Right ventricle myocardium superior (tissue), 1 donor: ENCODE measurements at regions not wholly inside any gene's neighbourhood (a gene's known extent, or its start where the extent isn't known, plus 50 kb on each side); places are given as distances from the start of the nearest gene placed in this dataset.

Experiments
- ATAC-seq: fragments of 200-7000 bp; cut with Tn5 transposase; one replicate; pipeline ENCODE4 v1.9.1; 2020; ENCODE audit warnings: mild to moderate bottlenecking; ENCODE audit not compliant: poor library complexity
- DNase-seq: peaks from one replicate; pipeline ENCODE4 v3.0.0-alpha.2; 2020
- intact Hi-C: fragments of 100-400 bp; cut with DNase I; formaldehyde crosslinking; loops from one replicate; pipeline ENCODE4 v1.11.2; 2022
- donor health status: DM: no; HTN: yes; CAD: no; lungs with severe emphysema.

DNA sequence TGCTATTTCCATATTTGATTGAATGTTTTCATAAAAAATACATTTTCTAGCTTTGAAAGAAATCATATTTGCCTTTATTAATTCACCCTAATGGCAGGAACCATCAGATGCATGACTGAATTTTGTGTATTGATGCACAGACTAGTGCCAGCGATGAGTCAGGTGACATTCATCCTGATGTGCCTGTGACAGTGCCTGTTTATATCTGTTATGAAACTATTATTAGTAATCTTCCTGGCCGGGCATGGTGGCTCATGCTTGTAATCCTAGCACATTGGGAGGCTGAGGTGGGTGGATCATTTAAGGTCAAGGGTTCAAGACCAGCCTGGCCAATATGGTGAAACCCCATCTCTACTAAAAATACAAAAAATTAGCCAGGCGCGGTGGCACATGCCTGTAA lies 170.0 kb downstream of the TSN start:
- no peak for DNase-seq
- intact Hi-C loops, result no loop called here
- ATAC-seq, result no peak

GRCh38 chr2:121943285-121943684 lies 187.8 kb downstream of the TSN start:
- intact Hi-C loops, result no loop called here
- ATAC-seq (no peak), DNase-seq (no peak)

DNA sequence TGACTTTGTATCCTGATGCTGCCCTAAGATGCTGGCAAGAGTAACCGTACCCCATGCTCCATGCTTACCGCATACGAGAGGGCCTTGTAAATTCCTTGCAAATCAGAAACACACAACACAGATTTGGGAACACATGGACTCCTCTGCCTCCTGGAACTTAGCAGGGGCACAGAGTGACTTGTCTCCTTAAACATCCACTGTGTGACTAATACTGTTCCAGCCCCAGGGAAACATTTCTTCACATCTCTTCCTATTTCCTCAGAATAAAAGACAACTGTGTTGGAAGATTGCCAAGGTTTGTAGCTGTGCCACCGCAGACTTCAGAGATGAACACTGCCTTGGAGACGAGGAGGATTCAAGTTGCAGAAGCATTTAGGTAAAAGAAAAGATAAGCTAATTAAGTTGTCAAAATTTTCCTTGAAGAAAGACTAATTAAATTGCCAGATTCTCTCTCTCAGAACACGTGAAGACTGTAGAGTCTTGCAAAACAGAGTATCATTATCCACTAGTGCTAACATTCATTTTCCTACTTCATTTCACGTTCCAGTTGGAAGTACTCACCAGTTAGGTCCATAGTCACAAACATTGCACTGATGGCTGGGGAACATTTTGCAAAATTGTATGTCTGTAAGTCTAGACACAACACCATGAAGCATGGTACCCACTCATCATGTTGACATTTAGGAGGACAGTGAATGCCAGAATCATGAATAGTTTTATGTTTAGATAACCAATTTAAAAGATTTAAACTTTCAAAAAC lies 188.8 kb downstream of the TSN start:
- DNase-seq (no peak), ATAC-seq (peak; percentile 89)
- intact Hi-C loops, result no loop called here

- intact Hi-C loops, result no loop called here
- ATAC-seq (no peak), DNase-seq (no peak)
Measured at GRCh38 chr2:121947674-121948073, 192.2 kb downstream of the TSN start.

DNA sequence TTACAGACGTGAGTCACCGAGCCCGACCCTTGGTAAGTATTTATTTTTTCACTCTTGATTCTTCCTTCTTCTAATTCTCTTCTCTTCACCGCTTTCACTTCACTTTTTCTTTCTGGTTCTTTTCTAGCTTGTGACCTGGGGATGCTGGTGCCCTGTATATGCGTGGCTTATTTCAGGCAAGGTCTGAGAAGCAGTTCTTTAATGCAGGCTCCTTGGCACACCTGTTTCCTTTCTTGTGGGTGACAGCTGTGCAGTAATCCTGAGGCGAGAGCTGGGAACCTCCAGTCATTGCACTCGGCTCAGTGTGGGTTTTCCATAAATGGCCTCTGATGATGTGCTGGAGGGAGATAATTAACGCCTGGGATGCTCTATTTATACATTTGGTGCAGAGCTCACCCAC lies 193.8 kb downstream of the TSN start:
- DNase-seq, result no peak
- intact Hi-C loops, result no loop called here
- ATAC-seq, result no peak

DNA sequence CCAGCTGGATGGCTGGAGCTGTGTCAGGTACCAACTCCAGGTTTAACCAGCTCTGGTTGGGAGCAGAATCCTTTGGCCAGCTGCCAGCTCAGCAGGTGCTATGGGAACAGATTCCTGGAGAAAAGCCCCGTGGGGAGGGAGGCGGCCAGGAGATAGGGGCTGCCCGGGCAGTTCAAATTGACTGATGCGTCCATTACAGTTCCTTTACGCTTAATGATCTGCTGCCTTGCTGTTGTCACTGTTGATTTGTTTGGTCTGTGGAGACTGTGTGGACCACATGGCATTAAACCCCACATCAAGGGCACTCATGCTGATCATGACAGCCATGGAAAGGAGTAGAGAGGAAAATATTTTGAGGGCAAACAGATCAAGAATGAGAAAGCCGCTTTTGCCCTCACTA lies 200.0 kb downstream of the TSN start:
- intact Hi-C loops, result no loop called here
- no peak for ATAC-seq
- DNase-seq, result no peak

DNA sequence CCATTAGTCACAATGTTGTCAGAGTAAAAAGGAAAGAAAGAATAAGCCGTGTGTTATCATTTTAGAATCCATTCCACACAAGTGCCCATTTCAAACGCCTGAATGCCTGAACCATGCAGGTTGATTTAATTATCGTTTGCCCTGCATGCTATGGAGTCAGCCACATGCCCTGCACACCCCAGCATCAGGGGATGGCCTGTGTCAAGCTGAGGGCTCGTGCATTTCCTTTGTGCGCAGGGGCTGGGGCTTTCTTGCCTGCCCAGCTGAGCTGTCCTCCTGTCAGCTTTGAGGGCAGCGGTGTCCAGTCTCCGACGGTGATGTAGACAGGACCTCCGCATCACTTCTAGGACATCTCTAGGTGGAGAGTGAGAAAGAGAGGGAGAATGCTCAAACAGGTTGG lies 200.4 kb downstream of the TSN start:
- DNase-seq (no peak), ATAC-seq (no peak)
- intact Hi-C loops, result no loop called here

- ATAC-seq (no peak), DNase-seq (no peak)
- intact Hi-C loops, result no loop called here
Measured at GRCh38 chr2:121960251-121960650, 204.8 kb downstream of the TSN start.

- no peak for DNase-seq
- intact Hi-C loops, result no loop called here
- no peak for ATAC-seq
Measured at GRCh38 chr2:121961761-121962160, 206.3 kb downstream of the TSN start.

- DNase-seq (no peak), ATAC-seq (no peak)
- intact Hi-C loops, result no loop called here
Measured at GRCh38 chr2:121965661-121966060, 210.2 kb downstream of the TSN start.

DNA sequence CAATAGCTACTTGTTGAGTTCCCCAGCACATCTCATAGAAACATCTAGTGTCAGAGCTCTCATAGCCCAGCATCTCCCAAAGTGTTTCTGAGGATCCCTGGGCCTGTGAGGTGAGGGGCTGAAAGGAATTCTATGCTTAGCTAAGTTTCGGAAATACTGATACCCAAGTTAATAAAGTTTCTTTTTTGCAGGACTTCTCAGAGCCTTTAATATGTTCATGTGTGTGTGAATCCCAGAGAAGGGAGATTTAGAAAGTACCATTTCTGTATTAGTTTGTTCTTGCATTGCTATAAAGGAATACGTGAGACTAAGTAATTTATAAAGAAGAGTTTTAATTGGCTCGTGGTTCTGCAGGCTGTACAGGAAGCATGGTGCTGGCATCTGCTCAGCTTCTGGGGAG lies 211.2 kb downstream of the TSN start:
- no peak for DNase-seq
- intact Hi-C loops, result no loop called here
- no peak for ATAC-seq

DNA sequence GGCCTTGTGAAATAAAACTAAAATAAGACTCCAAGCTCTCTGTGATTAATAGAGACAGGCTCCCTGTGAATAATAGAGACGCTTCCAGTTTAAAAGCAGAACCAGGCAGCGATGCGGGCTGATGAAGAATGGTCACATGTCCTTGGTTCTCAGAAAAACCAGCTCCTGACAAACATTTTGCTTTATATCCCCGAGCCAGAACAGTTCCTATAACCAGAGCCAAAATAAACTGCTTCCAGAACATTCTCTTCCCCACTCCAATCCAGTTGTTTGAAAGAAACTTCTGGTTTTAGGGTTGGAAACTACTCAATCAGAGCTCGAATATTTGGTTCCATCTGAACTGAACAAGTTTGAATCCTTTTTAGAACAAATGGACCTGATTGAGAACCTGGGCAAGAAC lies 213.7 kb downstream of the TSN start:
- ATAC-seq (peak; percentile 92), DNase-seq (no peak)
- intact Hi-C loops, result no loop called here

- intact Hi-C loops, result no loop called here
- DNase-seq, result no peak
- ATAC-seq, result peak; percentile 37
Measured at GRCh38 chr2:121969766-121970639, 214.6 kb downstream of the TSN start.

- intact Hi-C loops, result no loop called here
- ATAC-seq, result no peak
- DNase-seq, result no peak
Measured at GRCh38 chr2:121972203-121972602, 216.8 kb downstream of the TSN start.

- DNase-seq (peak; percentile 58), ATAC-seq (peak; percentile 95)
- intact Hi-C loops, result no loop called here
Measured at GRCh38 chr2:121974897-121975661, 219.6 kb downstream of the TSN start.

- ATAC-seq (no peak), DNase-seq (no peak)
- intact Hi-C loops, result no loop called here
Measured at GRCh38 chr2:121976926-121977325, 221.5 kb downstream of the TSN start.

DNA sequence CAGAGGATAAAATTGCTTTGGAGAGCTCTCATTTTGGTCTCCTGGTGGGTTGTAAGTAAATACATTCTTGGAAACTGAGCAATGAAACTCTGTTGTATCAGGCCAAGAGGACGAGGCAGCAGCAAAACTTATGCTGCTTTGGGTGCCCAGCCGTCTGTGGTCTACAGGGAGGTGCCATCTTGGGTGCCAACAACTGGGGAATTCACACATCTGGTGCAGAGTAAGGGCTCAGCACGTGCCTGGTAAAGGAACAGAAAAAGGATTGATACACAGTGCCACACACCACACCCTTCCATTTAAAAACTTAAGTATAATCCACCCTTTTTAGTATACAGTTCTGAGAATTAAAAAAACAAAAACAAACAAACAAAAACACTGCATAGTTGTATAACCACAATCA lies 221.9 kb downstream of the TSN start:
- ATAC-seq (no peak), DNase-seq (no peak)
- intact Hi-C loops, result no loop called here

- DNase-seq, result no peak
- intact Hi-C loops, result no loop called here
- ATAC-seq, result no peak
Measured at GRCh38 chr2:121992700-121993099, 237.2 kb downstream of the TSN start.

GRCh38 chr2:121993682-121994081 lies 238.2 kb downstream of the TSN start:
- intact Hi-C loops, result no loop called here
- ATAC-seq (no peak), DNase-seq (no peak)
